ENCODE measurements at regions not wholly inside any gene's neighbourhood (a gene's known extent, or its start where the extent isn't known, plus 50 kb on each side); places are given as distances from the start of the nearest gene placed in this dataset.

DNA sequence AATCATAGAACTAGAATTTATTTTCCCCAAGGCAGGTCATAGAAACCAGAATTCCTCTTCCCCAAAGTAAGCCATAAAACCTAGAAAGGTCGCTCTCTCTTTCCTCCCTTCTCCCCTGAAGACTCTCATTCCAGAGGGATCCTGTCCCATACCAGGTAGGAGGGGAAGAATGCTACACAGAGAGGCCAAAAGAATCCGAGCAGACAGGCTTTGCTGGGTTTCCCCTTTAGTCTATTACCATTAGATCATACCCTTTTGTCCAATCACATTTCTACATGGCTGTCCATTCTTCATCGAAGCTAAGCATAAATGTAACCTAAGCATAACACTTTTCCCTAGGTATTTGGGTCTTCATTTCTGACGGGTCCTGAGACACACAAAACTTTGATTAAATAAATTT lies 204.5 kb downstream of the SPTSSA start:
- Histone ChIP-seq H3K27me3 (ENCODE audit: insufficient read depth, insufficient read length) (no peaks in the 10 kb centered on the region), H3K36me3 (ENCODE audit: insufficient read depth, insufficient read length, low read length) (no peaks in the 10 kb centered on the region), H3K4me3 (ENCODE audit: insufficient read length, low read depth) (no peak overlapping the region), H3K4me1 (ENCODE audit: insufficient read depth, insufficient read length) (no peaks in the 10 kb centered on the region), H3K9me3 (ENCODE audit: insufficient read depth, low read length) (no peaks in the 10 kb centered on the region), H3K9ac (ENCODE audit: insufficient read length, low read depth) (no peak overlapping the region)
- TF ChIP-seq YY1 (IDR thresholded peaks at IDR 0.05; ENCODE audit: insufficient read depth, insufficient read length) (no peak), ZNF274 (IDR thresholded peaks at IDR 0.05; ENCODE audit: low read depth, low read length) (no peak), SUZ12 (IDR thresholded peaks at IDR 0.05; ENCODE audit: extremely low read depth, insufficient read depth, insufficient read length) (no peak)
- DNase-seq (ENCODE audit: low read depth, low spot score): no peak

DNA sequence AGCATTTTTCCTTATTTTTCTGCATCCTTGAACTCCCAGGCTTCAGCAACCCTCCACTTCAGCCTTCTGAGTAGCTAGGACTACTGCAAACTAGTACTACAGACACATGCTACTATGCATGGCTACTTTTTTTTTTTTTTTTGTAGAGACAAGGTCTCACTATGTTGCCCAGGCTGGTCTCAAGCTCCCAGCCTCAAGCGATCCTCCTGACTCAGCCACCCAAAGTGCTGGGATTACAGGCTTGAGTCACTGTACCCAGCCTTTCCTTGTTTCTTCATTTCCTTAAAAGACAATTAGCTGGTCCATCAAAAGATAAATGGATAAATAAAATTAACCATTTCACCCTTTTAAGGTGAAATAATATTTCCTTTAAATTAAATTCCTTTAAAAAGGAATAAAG lies 205.8 kb downstream of the SPTSSA start:
- no peaks in the 10 kb centered on the region for H3K4me1 ChIP-seq (ENCODE audit: insufficient read depth, insufficient read length)
- H3K27me3 ChIP-seq (ENCODE audit: insufficient read depth, insufficient read length): no peaks in the 10 kb centered on the region
- H3K9ac ChIP-seq (ENCODE audit: insufficient read length, low read depth): no peak overlapping the region
- TF ChIP-seq YY1 (IDR thresholded peaks at IDR 0.05; ENCODE audit: insufficient read depth, insufficient read length): no peak
- TF ChIP-seq ZNF274 (IDR thresholded peaks at IDR 0.05; ENCODE audit: low read depth, low read length): no peak
- TF ChIP-seq SUZ12 (IDR thresholded peaks at IDR 0.05; ENCODE audit: extremely low read depth, insufficient read depth, insufficient read length): no peak
- no peak for DNase-seq (ENCODE audit: low read depth, low spot score)
- no peak overlapping the region for H3K4me3 ChIP-seq (ENCODE audit: insufficient read length, low read depth)
- H3K9me3 ChIP-seq (ENCODE audit: insufficient read depth, low read length): no peaks in the 10 kb centered on the region
- H3K36me3 ChIP-seq (ENCODE audit: insufficient read depth, insufficient read length, low read length): no peaks in the 10 kb centered on the region

DNA sequence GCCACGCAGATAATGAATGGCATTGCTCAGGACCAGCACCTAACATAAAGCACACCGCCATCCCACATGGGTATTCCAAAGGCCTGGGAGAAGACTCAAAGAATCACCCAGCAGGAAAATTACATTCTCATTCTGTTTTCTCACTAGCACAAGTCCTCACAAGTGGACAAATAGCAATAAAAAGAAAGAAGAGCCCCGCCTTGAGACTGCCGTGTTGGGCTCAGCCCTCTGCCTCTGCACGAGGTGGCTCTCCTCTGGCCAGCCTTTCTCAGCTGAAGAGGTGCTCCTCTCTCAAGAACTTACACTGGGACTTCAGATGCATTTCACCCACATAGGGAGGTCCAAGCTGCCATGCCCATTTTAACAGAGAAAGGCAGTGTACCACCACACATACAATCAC lies 207.5 kb downstream of the SPTSSA start:
- H3K27me3 ChIP-seq (ENCODE audit: insufficient read depth, insufficient read length): no peaks in the 10 kb centered on the region
- H3K9me3 ChIP-seq (ENCODE audit: insufficient read depth, low read length): no peaks in the 10 kb centered on the region
- H3K36me3 ChIP-seq (ENCODE audit: insufficient read depth, insufficient read length, low read length): no peaks in the 10 kb centered on the region
- no peak overlapping the region for H3K4me3 ChIP-seq (ENCODE audit: insufficient read length, low read depth)
- H3K9ac ChIP-seq (ENCODE audit: insufficient read length, low read depth): no peak overlapping the region
- DNase-seq (ENCODE audit: low read depth, low spot score): no peak
- H3K4me1 ChIP-seq (ENCODE audit: insufficient read depth, insufficient read length): no peaks in the 10 kb centered on the region
- TF ChIP-seq YY1 (IDR thresholded peaks at IDR 0.05; ENCODE audit: insufficient read depth, insufficient read length) (no peak), SUZ12 (IDR thresholded peaks at IDR 0.05; ENCODE audit: extremely low read depth, insufficient read depth, insufficient read length) (no peak), ZNF274 (IDR thresholded peaks at IDR 0.05; ENCODE audit: low read depth, low read length) (no peak)

DNA sequence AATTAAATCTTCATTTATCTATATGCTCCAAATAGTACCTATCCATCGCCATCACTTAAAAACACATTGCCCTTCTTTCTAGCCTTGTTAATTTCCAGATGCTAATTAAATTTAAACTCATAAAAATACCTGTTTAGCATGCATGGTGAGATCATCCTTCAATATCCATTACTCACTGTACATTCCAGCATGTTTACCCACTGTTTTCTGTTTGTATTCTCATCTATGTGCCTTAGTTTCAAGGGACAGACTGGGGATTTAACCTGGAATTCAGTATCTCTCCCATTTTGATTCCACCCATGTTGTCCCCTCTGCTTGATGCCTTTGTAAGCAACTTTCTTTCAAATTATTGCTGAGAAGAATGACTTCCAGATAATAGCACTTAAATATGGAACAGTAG lies 208.0 kb downstream of the SPTSSA start:
- Histone ChIP-seq H3K4me3 (ENCODE audit: insufficient read length, low read depth) (no peak overlapping the region), H3K36me3 (ENCODE audit: insufficient read depth, insufficient read length, low read length) (no peaks in the 10 kb centered on the region), H3K9ac (ENCODE audit: insufficient read length, low read depth) (no peak overlapping the region), H3K4me1 (ENCODE audit: insufficient read depth, insufficient read length) (no peaks in the 10 kb centered on the region), H3K9me3 (ENCODE audit: insufficient read depth, low read length) (no peaks in the 10 kb centered on the region), H3K27me3 (ENCODE audit: insufficient read depth, insufficient read length) (no peaks in the 10 kb centered on the region)
- no peak for TF ChIP-seq ZNF274 (IDR thresholded peaks at IDR 0.05; ENCODE audit: low read depth, low read length)
- TF ChIP-seq YY1 (IDR thresholded peaks at IDR 0.05; ENCODE audit: insufficient read depth, insufficient read length): no peak
- TF ChIP-seq SUZ12 (IDR thresholded peaks at IDR 0.05; ENCODE audit: extremely low read depth, insufficient read depth, insufficient read length): no peak
- no peak for DNase-seq (ENCODE audit: low read depth, low spot score)

DNA sequence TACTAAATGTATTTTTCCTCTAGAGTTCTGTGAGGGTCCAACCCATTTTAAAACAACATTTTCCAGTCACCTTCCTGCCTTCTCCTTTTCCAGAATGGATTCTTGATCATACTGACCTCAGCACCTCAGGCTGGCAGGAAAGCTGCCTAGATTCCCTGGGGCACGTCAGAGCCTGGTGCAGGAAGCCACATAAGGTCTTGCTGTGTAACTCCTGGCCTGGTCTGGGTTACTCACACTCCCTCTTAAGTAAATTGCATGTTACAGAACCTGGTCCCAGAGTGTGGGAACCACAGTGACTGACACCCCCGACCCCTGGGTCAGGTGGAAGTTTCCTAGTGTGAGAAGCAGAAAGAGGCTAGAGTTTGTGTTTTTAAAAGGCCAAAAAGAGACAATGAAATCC lies 209.8 kb downstream of the SPTSSA start:
- no peak for DNase-seq (ENCODE audit: low read depth, low spot score)
- TF ChIP-seq YY1 (IDR thresholded peaks at IDR 0.05; ENCODE audit: insufficient read depth, insufficient read length) (no peak), ZNF274 (IDR thresholded peaks at IDR 0.05; ENCODE audit: low read depth, low read length) (no peak), SUZ12 (IDR thresholded peaks at IDR 0.05; ENCODE audit: extremely low read depth, insufficient read depth, insufficient read length) (no peak)
- no peak overlapping the region for H3K4me3 ChIP-seq (ENCODE audit: insufficient read length, low read depth)
- H3K9me3 ChIP-seq (ENCODE audit: insufficient read depth, low read length): no peaks in the 10 kb centered on the region
- no peak overlapping the region for H3K9ac ChIP-seq (ENCODE audit: insufficient read length, low read depth)
- H3K36me3 ChIP-seq (ENCODE audit: insufficient read depth, insufficient read length, low read length): no peaks in the 10 kb centered on the region
- no peaks in the 10 kb centered on the region for H3K4me1 ChIP-seq (ENCODE audit: insufficient read depth, insufficient read length)
- no peaks in the 10 kb centered on the region for H3K27me3 ChIP-seq (ENCODE audit: insufficient read depth, insufficient read length)

DNA sequence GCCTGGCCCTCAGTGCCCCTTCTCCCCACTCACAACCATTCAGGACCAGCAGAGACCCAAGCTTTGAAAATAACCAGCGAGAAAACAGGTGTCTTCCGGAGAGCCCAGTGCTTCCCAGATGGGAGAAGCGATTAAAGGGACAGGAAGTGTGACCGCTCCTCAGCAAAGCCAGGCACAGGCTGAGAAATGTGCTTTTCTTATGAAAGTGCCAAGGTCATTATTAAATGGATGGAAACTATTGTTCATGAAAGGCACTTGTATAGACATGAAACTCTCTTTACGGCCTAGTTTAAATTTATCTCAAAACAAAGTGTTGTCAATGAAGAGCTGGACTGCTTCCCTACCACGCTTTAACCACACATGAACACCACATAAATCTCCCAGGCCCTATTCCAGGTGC lies 210.4 kb downstream of the SPTSSA start:
- no peaks in the 10 kb centered on the region for H3K36me3 ChIP-seq (ENCODE audit: insufficient read depth, insufficient read length, low read length)
- no peak for DNase-seq (ENCODE audit: low read depth, low spot score)
- H3K9me3 ChIP-seq (ENCODE audit: insufficient read depth, low read length): no peaks in the 10 kb centered on the region
- no peaks in the 10 kb centered on the region for H3K27me3 ChIP-seq (ENCODE audit: insufficient read depth, insufficient read length)
- H3K4me3 ChIP-seq (ENCODE audit: insufficient read length, low read depth): no peak overlapping the region
- H3K4me1 ChIP-seq (ENCODE audit: insufficient read depth, insufficient read length): no peaks in the 10 kb centered on the region
- no peak overlapping the region for H3K9ac ChIP-seq (ENCODE audit: insufficient read length, low read depth)
- no peak for TF ChIP-seq SUZ12 (IDR thresholded peaks at IDR 0.05; ENCODE audit: extremely low read depth, insufficient read depth, insufficient read length)
- no peak for TF ChIP-seq YY1 (IDR thresholded peaks at IDR 0.05; ENCODE audit: insufficient read depth, insufficient read length)
- no peak for TF ChIP-seq ZNF274 (IDR thresholded peaks at IDR 0.05; ENCODE audit: low read depth, low read length)

DNA sequence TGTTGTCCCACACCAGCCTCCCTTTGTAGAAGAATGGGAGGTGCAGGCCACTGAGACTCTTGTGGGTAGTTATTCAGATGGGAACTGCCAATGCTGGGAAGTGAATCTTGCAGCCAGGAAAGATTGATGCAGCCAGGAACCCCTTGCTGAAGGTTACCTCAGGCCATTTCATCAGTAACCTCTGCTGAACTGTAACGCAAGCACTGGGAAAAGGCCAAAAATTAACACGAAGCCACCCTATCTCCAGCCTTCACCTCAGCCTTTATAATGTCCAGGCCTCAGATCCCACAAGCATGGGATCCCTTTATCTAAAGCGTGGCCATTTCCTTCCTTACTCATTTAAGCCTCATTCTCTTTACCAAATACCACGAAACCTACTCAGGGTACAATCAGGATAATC lies 211.1 kb downstream of the SPTSSA start:
- Histone ChIP-seq H3K9me3 (ENCODE audit: insufficient read depth, low read length) (no peaks in the 10 kb centered on the region), H3K9ac (ENCODE audit: insufficient read length, low read depth) (no peak overlapping the region), H3K4me3 (ENCODE audit: insufficient read length, low read depth) (no peak overlapping the region), H3K36me3 (ENCODE audit: insufficient read depth, insufficient read length, low read length) (no peaks in the 10 kb centered on the region), H3K27me3 (ENCODE audit: insufficient read depth, insufficient read length) (no peaks in the 10 kb centered on the region), H3K4me1 (ENCODE audit: insufficient read depth, insufficient read length) (no peaks in the 10 kb centered on the region)
- TF ChIP-seq ZNF274 (IDR thresholded peaks at IDR 0.05; ENCODE audit: low read depth, low read length): no peak
- TF ChIP-seq YY1 (IDR thresholded peaks at IDR 0.05; ENCODE audit: insufficient read depth, insufficient read length): no peak
- no peak for TF ChIP-seq SUZ12 (IDR thresholded peaks at IDR 0.05; ENCODE audit: extremely low read depth, insufficient read depth, insufficient read length)
- no peak for DNase-seq (ENCODE audit: low read depth, low spot score)

DNA sequence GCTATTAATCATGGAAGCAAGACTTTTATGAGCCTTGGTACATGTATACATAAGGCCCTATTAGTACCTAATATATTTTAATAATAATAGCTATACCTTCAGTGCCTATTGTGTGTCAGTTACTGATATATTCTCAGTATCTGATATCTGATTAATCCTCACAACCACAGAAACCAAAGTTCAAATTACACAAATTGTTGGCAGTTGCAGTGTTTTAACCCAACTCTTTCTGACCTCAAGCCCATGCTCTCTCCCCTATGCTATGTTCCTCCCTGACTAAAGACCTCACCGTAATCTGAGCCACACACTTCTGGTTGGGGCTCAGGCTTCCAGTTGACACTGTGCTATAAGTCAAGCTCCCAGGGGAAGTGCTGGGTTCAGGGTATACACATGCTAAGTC lies 214.4 kb downstream of the SPTSSA start:
- no peak overlapping the region for H3K4me3 ChIP-seq (ENCODE audit: insufficient read length, low read depth)
- no peak for DNase-seq (ENCODE audit: low read depth, low spot score)
- no peaks in the 10 kb centered on the region for H3K9me3 ChIP-seq (ENCODE audit: insufficient read depth, low read length)
- H3K4me1 ChIP-seq (ENCODE audit: insufficient read depth, insufficient read length): no peaks in the 10 kb centered on the region
- no peaks in the 10 kb centered on the region for H3K27me3 ChIP-seq (ENCODE audit: insufficient read depth, insufficient read length)
- H3K36me3 ChIP-seq (ENCODE audit: insufficient read depth, insufficient read length, low read length): no peaks in the 10 kb centered on the region
- no peak overlapping the region for H3K9ac ChIP-seq (ENCODE audit: insufficient read length, low read depth)
- TF ChIP-seq SUZ12 (IDR thresholded peaks at IDR 0.05; ENCODE audit: extremely low read depth, insufficient read depth, insufficient read length) (no peak), ZNF274 (IDR thresholded peaks at IDR 0.05; ENCODE audit: low read depth, low read length) (no peak), YY1 (IDR thresholded peaks at IDR 0.05; ENCODE audit: insufficient read depth, insufficient read length) (no peak)

All from NT2/D1 (cell line).